GM23338 (cell line): ENCODE measurements at regions not wholly inside any gene's neighbourhood (a gene's known extent, or its start where the extent isn't known, plus 50 kb on each side); places are given as distances from the start of the nearest gene placed in this dataset.

Source experiments
- ATAC-seq: fragments of 200-7000 bp; cut with Tn5 transposase; 3 replicates; pipeline ENCODE4 v1.9.1; 2020
- DNase-seq: peaks from one replicate; pipeline ENCODE4 v3.0.0-alpha.2; 2015; ENCODE audit warnings: low spot score
- H2AFZ ChIP-seq: fragments of 200-600 bp; sonication (generic); 2 replicates; pipeline ENCODE4 v1.8.0; 2016; ENCODE audit warnings: antibody characterized with exemption, mild to moderate bottlenecking, moderate library complexity
- H3F3A ChIP-seq: fragments of 200-600 bp; sonication (generic); replicated peaks from 2 replicates; pipeline ENCODE4 v1.8.0; 2017; ENCODE audit warnings: antibody characterized with exemption, mixed run types, low read depth
- H3K27ac ChIP-seq: fragments of 200-600 bp; sonication (generic); 2 replicates; pipeline ENCODE4 v1.6.1; 2016; ENCODE audit warnings: low read depth
- H3K27me3 ChIP-seq: fragments of 200-600 bp; sonication (generic); 2 replicates; pipeline ENCODE4 v1.8.0; 2016; ENCODE audit warnings: mild to moderate bottlenecking, mixed run types, moderate library complexity; ENCODE audit not compliant: insufficient read depth
- H3K36me3 ChIP-seq: fragments of 200-600 bp; sonication (generic); 2 replicates; pipeline ENCODE4 v1.8.0; 2016; ENCODE audit warnings: mild to moderate bottlenecking; ENCODE audit not compliant: insufficient read depth
- H3K4me1 ChIP-seq: fragments of 200-600 bp; sonication (generic); 2 replicates; pipeline ENCODE4 v1.8.0; 2016; ENCODE audit warnings: mild to moderate bottlenecking, moderate library complexity; ENCODE audit not compliant: insufficient read depth
- H3K4me2 ChIP-seq: fragments of 200-600 bp; sonication (generic); 2 replicates; pipeline ENCODE4 v1.7.1; 2017; ENCODE audit warnings: mixed run types
- H3K4me3 ChIP-seq: fragments of 200-600 bp; sonication (generic); 2 replicates; pipeline ENCODE4 v1.6.1; 2016; ENCODE audit warnings: mixed run types
- H3K79me2 ChIP-seq: fragments of 200-600 bp; sonication (generic); replicated peaks from 2 replicates; pipeline ENCODE4 v1.8.0; 2017; ENCODE audit warnings: mild to moderate bottlenecking; ENCODE audit not compliant: insufficient read depth
- H3K9me2 ChIP-seq: fragments of 200-600 bp; sonication (generic); 2 replicates; pipeline ENCODE4 v1.8.0; 2017; ENCODE audit not compliant: insufficient read depth
- H4K20me1 ChIP-seq: fragments of 200-600 bp; sonication (generic); replicated peaks from 2 replicates; pipeline ENCODE4 v1.8.0; 2017; ENCODE audit warnings: mild to moderate bottlenecking; ENCODE audit not compliant: insufficient read depth
- H3K27ac Mint-ChIP-seq: 2 replicates; pipeline ENCODE4 v1.8.0; 2020; ENCODE audit warnings: inconsistent platforms, mild to moderate bottlenecking, moderate library complexity, mixed read lengths
- H3K27me3 Mint-ChIP-seq: 3 replicates; pipeline ENCODE4 v1.8.0; 2022; ENCODE audit warnings: low read depth, mild to moderate bottlenecking, moderate library complexity, mixed read lengths, inconsistent platforms; ENCODE audit not compliant: insufficient read depth, poor library complexity
- H3K36me3 Mint-ChIP-seq: 3 replicates; pipeline ENCODE4 v1.8.0; 2021; ENCODE audit warnings: low read depth, mild to moderate bottlenecking, inconsistent platforms, moderate library complexity, mixed read lengths
- H3K4me1 Mint-ChIP-seq: 3 replicates; pipeline ENCODE4 v1.8.0; 2020; ENCODE audit warnings: mild to moderate bottlenecking, inconsistent platforms, mixed read lengths
- H3K4me3 Mint-ChIP-seq: 3 replicates; pipeline ENCODE4 v1.8.0; 2021; ENCODE audit warnings: moderate library complexity, mild to moderate bottlenecking, inconsistent platforms, mixed read lengths
- H3K9me3 Mint-ChIP-seq: 3 replicates; pipeline ENCODE4 v1.8.0; 2020; ENCODE audit warnings: moderate library complexity, mild to moderate bottlenecking, inconsistent platforms, mixed read lengths
- CREB1 ChIP-seq: fragments of 250-450 bp; sonication (Bioruptor Pico); IDR thresholded peaks from 2 replicates; pipeline ENCODE4 v1.5.0; 2020; ENCODE audit warnings: low read depth, mild to moderate bottlenecking, moderate library complexity
- CTCF ChIP-seq, 2 experiments: fragments of 200-600 bp in 1 of 2; sonication (generic) in 1 of 2; conservative IDR thresholded peaks; 2 replicates each; pipeline versions ENCODE4 v1.5.1 to v1.6.1; 2016 to 2017; ENCODE audit warnings: antibody characterized with exemption in 2 of 2, low read depth in 2 of 2, mild to moderate bottlenecking in 2 of 2, moderate library complexity in 1 of 2
- ETS1 ChIP-seq: IDR thresholded peaks from 2 replicates; pipeline ENCODE4 v1.6.1; 2016; ENCODE audit warnings: antibody characterized with exemption
- EZH2 ChIP-seq: fragments of 200-600 bp; sonication (generic); IDR thresholded peaks from one replicate; pipeline ENCODE4 v1.8.0; 2017; ENCODE audit warnings: antibody characterized with exemption, mild to moderate bottlenecking, low read depth; ENCODE audit not compliant: unreplicated experiment
- EZH2phosphoT487 ChIP-seq: fragments of 200-600 bp; sonication (generic); IDR thresholded peaks from one replicate; pipeline ENCODE4 v1.8.1; 2018; ENCODE audit warnings: antibody characterized with exemption; ENCODE audit not compliant: unreplicated experiment
- JUNB ChIP-seq: IDR thresholded peaks from one replicate; pipeline ENCODE4 v1.6.1; 2016; ENCODE audit warnings: antibody characterized with exemption; ENCODE audit not compliant: unreplicated experiment
- NANOG ChIP-seq: IDR thresholded peaks from 2 replicates; pipeline ENCODE4 v1.6.1; 2016; ENCODE audit warnings: antibody characterized with exemption, borderline replicate concordance
- POLR2AphosphoS5 ChIP-seq: IDR thresholded peaks from 2 replicates; pipeline ENCODE4 v1.6.1; 2016; ENCODE audit warnings: antibody characterized with exemption, low read depth
- REST ChIP-seq: IDR thresholded peaks from one replicate; pipeline ENCODE4 v1.6.1; 2018; ENCODE audit warnings: antibody characterized with exemption; ENCODE audit not compliant: unreplicated experiment
- STAT1 ChIP-seq: IDR thresholded peaks from one replicate; pipeline ENCODE4 v1.6.1; 2016; ENCODE audit warnings: antibody characterized with exemption; ENCODE audit not compliant: unreplicated experiment
- ZNF114 ChIP-seq: fragments of 250-450 bp; sonication (Bioruptor Pico); IDR thresholded peaks from 2 replicates; pipeline ENCODE4 v1.5.0; 2020; ENCODE audit warnings: mild to moderate bottlenecking, moderate library complexity
- ZNF331 ChIP-seq: fragments of 250-450 bp; sonication (Bioruptor Pico); IDR thresholded peaks from 2 replicates; pipeline ENCODE4 v1.5.0; 2020; ENCODE audit warnings: low read depth, mild to moderate bottlenecking, moderate library complexity
- ZNF462 ChIP-seq: fragments of 250-450 bp; sonication (Bioruptor Pico); IDR thresholded peaks from 2 replicates; pipeline ENCODE4 v1.5.0; 2020; ENCODE audit warnings: mild to moderate bottlenecking, moderate library complexity

GRCh38 chr10:3902809-3903410, 117.9 kb upstream of the KLF6 start:
- Mint-ChIP-seq H3K36me3 (no peaks in the 10 kb centered on the region), H3K27ac (no peak overlapping the region), H3K4me1 (no peaks in the 10 kb centered on the region; the same call in 2 of the 3 replicates), H3K27me3 (peaks cover 4% of the 10 kb centered on the region), H3K4me3 (no peak overlapping the region), H3K9me3 (peaks cover 5% of the 10 kb centered on the region; the same call in 1 of the 3 replicates)
- no peak for TF ChIP-seq STAT1
- TF ChIP-seq ZNF462 (CRISPR knock-in tag), result no peak
- TF ChIP-seq CREB1 (CRISPR knock-in tag), result no peak
- no peak for TF ChIP-seq CTCF (conservative IDR thresholded peaks at IDR 0.05; ENCODE audit: low read depth in 2 of 2)
- no peak for TF ChIP-seq EZH2phosphoT487
- no peak for TF ChIP-seq ZNF114 (CRISPR knock-in tag)
- no peak for TF ChIP-seq EZH2
- no peak for TF ChIP-seq NANOG
- no peak for TF ChIP-seq JUNB
- no peak for TF ChIP-seq ETS1
- TF ChIP-seq REST, result no peak
- TF ChIP-seq ZNF331 (CRISPR knock-in tag), result no peak
- TF ChIP-seq POLR2AphosphoS5, result no peak
- Histone ChIP-seq H3K27ac (no peak overlapping the region), H3K4me2 (no peak overlapping the region), H3K4me1 (no peaks in the 10 kb centered on the region), H3K9me2 (no peaks in the 10 kb centered on the region), H3K4me3 (no peak overlapping the region), H3K79me2 (no peaks in the 10 kb centered on the region), H4K20me1 (no peaks in the 10 kb centered on the region), H3K27me3 (no peaks in the 10 kb centered on the region), H3K36me3 (no peaks in the 10 kb centered on the region), H2AFZ (no peak overlapping the region), H3F3A (no peaks in the 10 kb centered on the region)
- no peak for DNase-seq
- ATAC-seq, result no peak
